ENCODE measurements at regions not wholly inside any gene's neighbourhood (a gene's known extent, or its start where the extent isn't known, plus 50 kb on each side); places are given as distances from the start of the nearest gene placed in this dataset.

GRCh38 chr6:137434640-137435039, 59.6 kb downstream of the OLIG3 start:
- DNase-seq (ENCODE audit: low spot score): no peak

- no peak for DNase-seq (ENCODE audit: low spot score)
Measured at GRCh38 chr6:137432054-137432611, 62.1 kb downstream of the OLIG3 start.

- DNase-seq (ENCODE audit: low spot score): no peak
Measured at GRCh38 chr6:137430954-137431353, 63.2 kb downstream of the OLIG3 start.

- no peak for DNase-seq (ENCODE audit: low spot score)
Measured at GRCh38 chr6:137427656-137428290, 66.4 kb downstream of the OLIG3 start.

GRCh38 chr6:137426007-137426689, 68.0 kb downstream of the OLIG3 start:
- DNase-seq (ENCODE audit: low spot score): no peak

DNA sequence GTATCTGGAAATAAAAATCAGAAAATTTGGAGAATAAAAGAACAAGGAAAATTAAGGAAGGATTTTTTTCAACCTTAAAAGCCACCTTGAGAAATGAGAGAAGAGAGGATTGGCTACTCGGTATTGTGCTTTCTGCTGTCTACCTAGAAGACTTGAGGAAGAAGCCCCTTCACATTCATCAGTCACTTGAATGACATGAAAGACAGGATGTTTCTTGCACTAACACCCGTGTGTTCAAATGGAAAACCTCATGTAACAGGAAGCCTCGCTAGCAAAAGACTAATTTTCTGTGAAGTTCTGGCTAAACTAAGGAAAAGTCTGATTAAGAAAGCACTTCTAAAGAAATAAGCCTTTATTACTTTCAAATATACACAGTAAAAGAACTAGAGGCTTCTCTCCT, 69.9 kb downstream of the OLIG3 start:
- peak; percentile 12 for DNase-seq (ENCODE audit: low spot score)

DNA sequence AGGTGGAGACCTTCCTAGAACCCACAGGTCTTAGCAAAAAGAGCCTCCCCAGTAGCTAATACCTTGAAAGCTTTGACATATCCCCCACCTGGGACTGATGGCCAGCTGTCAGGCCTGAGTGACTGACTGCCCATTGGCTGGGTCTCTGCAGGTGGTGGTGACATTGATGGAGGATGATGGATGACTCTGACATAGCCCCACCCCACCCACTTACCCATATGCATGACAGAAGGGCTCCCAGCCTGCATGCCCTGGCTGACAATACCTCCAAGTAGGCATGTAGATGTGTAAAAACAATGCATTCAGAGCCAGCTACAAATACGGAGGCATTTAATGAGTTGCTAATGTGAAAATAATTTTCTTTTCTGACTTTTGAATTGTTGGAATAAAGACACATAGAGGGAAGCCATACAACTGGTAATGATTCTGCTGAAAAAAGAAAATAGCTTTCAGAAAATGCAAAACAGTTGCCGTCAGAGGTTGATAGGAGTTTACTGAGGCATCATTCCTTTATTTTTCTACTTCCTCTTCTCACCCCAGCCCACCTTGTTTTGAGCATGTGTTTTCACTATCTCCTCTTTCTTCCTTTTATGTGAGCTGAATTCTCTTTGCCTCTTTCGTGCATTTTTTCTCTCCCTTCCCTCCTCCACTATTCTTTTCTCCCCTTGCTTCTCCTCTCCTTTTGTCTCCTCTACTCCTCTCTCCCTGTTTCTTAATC, 70.6 kb downstream of the OLIG3 start:
- no peak for DNase-seq (ENCODE audit: low spot score)

DNA sequence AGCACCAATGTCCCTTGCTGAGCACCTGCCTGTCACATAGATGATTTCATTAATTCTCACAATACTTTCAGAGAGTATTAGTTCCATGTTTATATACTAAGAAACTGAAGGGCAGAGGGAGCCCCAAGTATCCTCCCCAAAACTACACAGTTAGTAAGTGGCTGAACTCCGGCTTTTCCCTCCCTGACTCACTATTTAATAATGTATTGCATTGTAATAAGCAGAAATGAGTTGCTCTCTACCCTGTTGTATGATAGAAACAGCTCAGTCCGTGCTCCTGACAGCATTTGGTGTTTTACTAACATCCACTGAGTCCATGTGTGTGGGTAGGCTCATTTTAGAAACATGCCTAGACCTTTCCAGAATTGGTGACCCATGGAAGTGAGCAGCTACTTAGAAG, 76.8 kb downstream of the OLIG3 start:
- DNase-seq (ENCODE audit: low spot score): no peak

DNA sequence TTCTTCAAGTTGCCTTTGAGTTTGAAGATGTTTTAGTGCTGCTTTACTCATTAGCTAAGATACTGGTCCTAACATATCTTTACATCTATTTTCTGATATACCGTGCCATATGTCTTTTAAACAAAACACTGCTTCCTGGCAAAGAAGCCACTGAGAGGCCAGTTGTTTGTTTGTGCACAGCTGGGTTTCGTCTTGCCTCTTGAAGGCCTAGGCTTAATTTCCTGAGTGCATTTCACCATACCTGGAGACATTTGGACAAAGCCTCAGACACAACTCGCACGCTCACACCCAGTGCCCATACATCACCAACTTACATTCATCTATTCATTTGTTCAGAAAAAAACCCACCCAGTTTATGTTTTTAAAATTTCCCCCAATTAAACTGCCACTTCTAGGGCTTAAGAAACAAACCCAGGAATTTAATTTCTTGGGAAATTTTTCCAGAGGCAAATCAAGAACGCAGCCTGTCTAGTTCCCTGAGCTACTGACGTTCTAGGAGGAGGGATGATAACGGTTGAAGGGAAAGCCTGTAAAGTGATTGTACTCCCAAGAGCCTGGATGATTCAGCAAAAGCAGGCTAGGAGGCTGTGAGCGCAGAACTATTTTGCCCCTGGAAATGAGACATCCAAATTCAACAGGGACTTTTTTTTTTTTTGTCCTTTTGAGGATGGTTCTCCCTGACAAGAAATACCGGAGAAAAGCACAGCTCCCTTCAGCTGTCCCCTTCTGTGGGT, 77.7 kb downstream of the OLIG3 start:
- DNase-seq (ENCODE audit: low spot score): no peak

- no peak for DNase-seq (ENCODE audit: low spot score)
Measured at GRCh38 chr6:137415834-137416190, 78.4 kb downstream of the OLIG3 start.

GRCh38 chr6:137415127-137415833, 78.9 kb downstream of the OLIG3 start:
- peak; percentile 83 for DNase-seq (ENCODE audit: low spot score)

GRCh38 chr6:137414599-137414998, 79.6 kb downstream of the OLIG3 start:
- no peak for DNase-seq (ENCODE audit: low spot score)

DNA sequence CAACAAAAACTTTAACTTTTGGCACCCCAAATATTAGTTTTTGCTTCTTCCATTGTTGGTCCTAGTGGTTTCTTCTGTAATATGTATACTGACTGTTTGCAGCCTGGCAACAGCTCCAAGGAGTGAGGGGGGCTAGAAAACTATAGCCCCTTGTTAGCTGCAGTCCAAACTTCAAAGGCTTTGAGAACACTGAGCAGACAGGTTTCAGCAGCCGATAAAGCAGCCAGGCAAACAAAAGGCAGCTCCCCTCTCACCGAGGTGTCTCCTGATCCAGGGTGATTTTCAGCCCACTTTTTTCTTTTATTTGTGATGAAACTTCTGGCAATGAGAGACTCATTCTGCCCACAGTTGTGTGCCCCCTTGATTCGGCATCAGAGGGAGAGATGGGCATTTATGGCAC, 80.7 kb downstream of the OLIG3 start:
- no peak for DNase-seq (ENCODE audit: low spot score)

DNA sequence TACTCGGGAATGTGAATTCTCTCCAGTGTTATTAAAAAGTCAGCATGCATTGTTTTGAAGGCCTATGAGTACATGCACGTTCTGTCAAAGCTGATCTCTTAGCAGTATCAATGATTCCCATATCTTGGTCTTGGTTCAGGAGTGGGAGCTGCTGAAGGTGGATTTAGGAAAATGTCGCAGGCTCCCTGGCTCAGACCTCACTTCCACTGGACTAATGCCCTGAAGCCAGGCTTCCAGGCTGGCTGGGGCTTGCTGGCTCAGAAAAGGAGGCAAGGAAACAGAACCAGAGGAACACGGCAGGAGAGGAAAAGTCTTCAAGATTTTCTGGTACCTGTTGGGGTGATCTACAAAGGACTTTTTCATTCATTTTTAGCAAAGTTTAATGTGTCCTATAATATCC, 81.6 kb downstream of the OLIG3 start:
- no peak for DNase-seq (ENCODE audit: low spot score)

- no peak for DNase-seq (ENCODE audit: low spot score)
Measured at GRCh38 chr6:137409266-137409777, 84.9 kb downstream of the OLIG3 start.

- DNase-seq (ENCODE audit: low spot score): no peak
Measured at GRCh38 chr6:137407816-137408215, 86.4 kb downstream of the OLIG3 start.

- DNase-seq (ENCODE audit: low spot score): no peak
Measured at GRCh38 chr6:137405806-137406205, 88.4 kb downstream of the OLIG3 start.

GRCh38 chr6:137403855-137404254, 90.3 kb downstream of the OLIG3 start:
- no peak for DNase-seq (ENCODE audit: low spot score)

DNA sequence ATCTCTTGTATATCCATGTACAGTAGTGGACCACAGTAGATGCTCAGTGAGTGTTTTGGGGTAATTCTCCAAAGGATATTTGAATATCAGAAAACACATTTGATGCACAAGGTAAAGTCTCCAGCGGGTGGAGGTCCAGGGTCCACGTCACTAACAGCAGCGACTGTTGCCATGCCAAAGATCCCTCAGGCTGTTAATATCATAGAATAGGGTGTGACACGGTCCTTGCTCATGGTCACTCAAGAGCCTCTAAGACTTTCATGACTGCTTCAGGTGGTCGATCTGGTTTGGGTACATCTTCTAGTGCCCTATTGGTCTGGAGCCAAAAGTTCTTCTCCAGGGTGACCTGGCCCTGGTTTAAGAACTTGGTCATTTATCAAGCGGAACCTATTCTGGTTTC, 90.8 kb downstream of the OLIG3 start:
- no peak for DNase-seq (ENCODE audit: low spot score)

- no peak for DNase-seq (ENCODE audit: low spot score)
Measured at GRCh38 chr6:137402143-137402680, 92.0 kb downstream of the OLIG3 start.

DNA sequence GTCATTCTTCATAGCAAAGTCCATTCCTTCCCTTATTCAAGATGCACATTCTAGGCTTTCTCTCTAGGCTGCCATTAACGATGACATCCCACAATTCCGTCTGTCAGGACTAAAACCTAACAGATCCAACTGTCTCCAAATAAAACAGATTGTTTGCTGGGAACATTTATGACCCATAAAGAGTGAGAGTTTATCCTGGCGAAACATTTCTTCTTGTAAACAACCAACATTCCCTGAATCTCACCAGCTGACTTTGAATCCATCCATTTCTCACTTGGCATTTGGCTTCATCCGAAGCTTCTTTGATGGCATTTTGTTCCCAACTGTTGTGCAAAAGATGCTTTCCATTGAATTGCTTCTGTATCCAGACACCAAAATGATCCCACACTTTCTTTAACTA, 93.1 kb downstream of the OLIG3 start:
- DNase-seq (ENCODE audit: low spot score): no peak

Data from CD4-positive, alpha-beta T cell treated with Interleukin-2 at 100 ng/mL for 4 hours (primary cell).